HL-60/S4 treated with retinoic acid at 250 ng/mL for 4 days and 3 days (cell line): ENCODE measurements at regions not wholly inside any gene's neighbourhood (a gene's known extent, or its start where the extent isn't known, plus 50 kb on each side); places are given as distances from the start of the nearest gene placed in this dataset.
"Not testable (repeated sequence)": the region's sequence is repeated elsewhere in the genome, so short reads cannot be mapped to it uniquely, and the experiment has no call there.

Source experiments
- in situ Hi-C: fragments of 300-500 bp; cut with MboI; formaldehyde crosslinking; loops from 2 replicates; pipeline ENCODE4 v1.7.0; 2022; ENCODE audit warnings: low sequenced_read_pairs

DNA sequence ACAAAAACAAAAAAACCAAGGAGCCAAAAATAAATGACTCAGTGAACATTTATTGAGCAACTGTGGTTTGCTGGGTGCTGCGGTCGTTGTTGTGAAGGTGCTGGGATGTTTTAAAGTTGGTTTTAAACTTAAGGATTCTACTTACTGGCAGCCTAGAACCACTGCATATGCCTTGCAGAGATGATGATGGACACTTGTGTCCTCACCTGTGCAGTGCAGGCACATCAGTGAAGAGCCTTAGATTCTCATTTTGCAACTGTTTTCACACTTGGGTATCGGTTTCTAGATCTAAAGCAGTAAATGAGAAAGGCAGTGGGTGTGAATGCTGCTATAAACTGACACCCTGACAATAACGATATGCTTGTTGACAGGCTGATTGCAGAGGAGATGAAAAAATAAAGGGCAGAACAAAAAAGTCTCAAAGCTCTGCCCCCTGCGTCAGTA is 68.8 kb downstream of the UTRN start:
- in situ Hi-C loops, result no loop called here

DNA sequence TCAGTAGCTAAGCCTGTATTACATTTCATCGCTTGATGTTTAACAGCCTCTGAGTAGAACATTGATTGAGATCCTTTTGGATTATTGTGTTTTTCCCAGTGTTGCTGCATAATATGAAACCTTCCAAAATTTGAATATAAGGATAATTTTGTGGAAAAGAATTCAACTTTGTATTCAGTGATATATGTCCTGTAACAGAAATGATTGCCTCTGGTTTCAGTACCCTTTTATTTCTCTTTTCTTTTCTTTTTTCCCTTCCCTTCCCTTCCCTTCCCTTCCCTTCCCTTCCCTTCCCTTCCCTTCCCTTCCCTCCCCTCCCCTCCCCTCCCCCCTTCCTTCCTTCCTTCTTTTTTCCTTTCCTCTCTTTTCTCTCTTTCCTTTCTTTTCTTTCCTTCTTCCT is 74.6 kb downstream of the UTRN start:
- in situ Hi-C loops, result no loop called here

DNA sequence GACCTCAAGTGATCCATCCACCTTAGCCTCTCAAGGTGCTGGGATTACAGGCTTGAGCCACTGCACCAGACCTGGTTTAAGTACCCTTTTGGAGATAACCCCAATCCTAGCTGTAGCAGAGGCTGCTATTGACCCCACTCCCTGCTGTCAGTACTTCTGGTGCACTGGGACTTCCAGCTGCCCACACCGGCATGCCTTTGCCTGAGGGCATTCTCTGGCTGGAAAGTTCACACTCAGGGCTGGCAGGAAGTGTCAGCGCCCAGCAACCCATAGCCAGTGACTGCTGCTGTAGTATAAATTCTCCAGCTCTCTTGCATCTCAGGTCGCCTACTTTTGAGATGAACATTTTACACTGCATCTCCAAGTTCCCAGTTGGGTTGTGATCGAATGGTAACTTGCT is 75.3 kb downstream of the UTRN start:
- in situ Hi-C loops, result no loop called here

GRCh38 chr6:144361016-144361415 is 75.9 kb downstream of the UTRN start:
- in situ Hi-C loops, result no loop called here

- in situ Hi-C loops, result no loop called here
Measured at GRCh38 chr6:144362042-144363018, 77.2 kb downstream of the UTRN start.

GRCh38 chr6:144364208-144364720 is 79.1 kb downstream of the UTRN start:
- in situ Hi-C loops, result no loop called here

- in situ Hi-C loops, result no loop called here
Measured at GRCh38 chr6:144364782-144365181, 79.6 kb downstream of the UTRN start.

DNA sequence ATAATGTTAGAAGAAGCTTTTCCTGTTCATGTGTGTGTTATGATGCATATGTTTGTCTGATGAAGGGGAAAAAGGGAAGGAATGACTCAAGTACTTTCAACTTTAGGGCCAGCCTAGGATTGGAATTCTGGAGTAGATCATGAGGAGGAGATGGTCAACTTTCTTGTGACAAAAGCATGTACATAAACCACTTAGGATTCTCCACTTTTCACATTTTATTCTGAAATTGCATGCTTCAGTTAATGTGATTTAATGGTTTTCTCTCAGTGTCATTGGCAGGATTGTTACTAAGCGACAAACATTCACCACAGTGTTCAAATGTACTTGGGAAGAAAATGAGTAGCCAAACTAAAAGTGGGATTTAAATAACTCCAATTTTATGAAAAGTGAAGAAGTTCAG is 80.1 kb downstream of the UTRN start:
- in situ Hi-C loops, result no loop called here

DNA sequence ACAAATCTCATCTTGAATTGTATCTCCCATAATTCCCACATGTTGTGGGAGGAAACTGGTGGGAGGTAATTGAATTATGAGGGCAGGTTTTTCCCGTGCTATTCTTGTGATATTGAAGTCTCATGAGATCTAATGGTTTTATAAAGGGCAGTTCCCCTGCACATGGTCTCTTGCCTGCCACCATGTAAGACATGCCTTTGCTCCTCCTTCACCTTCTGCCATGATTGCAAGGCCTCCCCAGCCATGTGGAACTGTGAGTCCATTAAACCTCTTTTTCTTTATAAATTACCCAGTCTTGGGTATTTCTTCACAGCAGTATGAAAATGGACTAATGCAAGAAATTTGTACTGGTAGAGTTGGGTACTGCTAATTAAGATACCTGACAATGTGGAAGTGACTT is 84.6 kb downstream of the UTRN start:
- in situ Hi-C loops, result not testable (repeated sequence)

DNA sequence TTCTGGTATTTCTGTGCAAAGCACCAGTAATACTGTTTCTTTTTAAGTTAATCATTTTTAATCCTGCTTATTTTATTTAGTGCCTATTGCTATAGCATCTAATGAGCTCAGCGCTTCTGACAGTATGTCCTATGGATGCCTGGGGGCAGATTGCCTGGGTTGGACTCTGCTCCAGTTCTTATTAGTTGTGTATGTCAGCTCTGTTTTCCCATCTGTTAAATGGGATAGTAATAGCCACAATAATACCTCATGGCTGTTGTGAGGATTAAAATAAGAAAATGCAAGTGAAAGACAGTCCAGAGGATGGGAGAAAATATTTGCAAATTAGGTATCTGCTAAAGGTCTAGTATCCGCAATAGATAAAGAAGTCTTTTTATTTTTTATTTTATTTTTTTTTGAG is 87.0 kb downstream of the UTRN start:
- in situ Hi-C loops, result no loop called here

DNA sequence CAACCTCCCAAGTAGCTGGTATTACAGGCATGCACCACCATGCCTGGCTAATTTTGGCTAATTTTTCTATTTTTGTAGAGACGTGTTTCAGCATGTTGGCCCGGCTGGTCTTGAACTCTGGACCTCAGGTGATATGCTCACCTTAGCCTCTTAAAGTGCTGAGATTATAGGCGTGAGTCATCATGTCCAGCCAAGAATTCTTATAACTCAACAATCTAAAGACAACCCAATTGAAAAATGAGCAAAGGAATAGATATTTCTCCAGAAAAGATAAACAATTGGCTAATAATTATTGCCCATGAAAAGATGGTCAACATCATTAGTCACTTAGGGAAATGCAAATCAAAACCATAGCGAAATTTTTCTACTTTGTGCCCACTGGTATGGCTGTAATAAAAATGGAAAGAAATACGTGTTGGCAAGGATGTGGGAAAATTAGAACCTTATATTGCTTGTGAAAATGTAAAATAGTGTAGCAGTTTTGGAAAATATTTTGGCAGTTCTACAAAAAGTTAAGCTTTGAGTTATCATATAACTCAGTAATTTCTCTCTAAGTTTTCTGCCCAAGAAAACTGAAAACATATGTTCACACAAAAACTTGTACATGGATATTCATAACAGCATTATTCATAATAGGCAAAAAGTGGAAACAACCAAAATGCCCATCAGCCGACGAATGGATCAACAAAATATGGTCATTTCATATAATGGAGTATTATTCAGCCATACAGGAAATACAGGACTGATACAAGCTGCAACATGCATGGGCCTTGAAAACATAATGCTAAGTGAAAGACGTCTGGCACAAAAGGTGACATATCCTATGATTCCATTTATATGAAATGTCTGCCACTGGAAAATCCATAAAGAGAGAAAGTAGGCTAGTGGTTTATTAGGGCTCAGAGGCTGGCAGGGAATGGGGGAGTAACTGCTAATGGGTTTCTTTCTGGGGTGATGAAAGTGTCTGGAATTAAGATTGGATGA is 87.8 kb downstream of the UTRN start:
- in situ Hi-C loops, result no loop called here

DNA sequence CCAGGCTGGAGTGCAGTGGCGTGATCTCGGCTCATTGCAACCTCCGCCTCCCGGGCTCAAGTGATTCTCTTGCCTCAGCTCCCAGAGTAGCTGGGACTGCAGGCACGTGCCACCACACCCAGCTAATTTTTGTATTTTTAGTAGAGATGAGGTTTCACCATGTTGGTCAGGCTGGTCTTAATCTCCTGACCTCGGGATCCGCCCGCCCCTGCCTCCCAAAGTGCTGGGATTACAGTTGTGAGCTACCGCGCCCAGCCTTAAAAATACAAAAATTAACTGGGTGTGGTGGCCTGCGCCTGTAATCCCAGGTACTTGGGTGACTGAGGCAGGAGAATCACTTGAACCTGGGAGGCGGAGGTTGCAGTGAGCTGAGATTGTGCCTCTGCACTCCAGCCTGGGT is 89.4 kb downstream of the UTRN start:
- in situ Hi-C loops, result not testable (repeated sequence)

GRCh38 chr6:144377586-144378210 is 92.6 kb downstream of the UTRN start:
- in situ Hi-C loops, result no loop called here

GRCh38 chr6:144378437-144378836 is 93.3 kb downstream of the UTRN start:
- in situ Hi-C loops, result no loop called here

- in situ Hi-C loops, result no loop called here
Measured at GRCh38 chr6:144379356-144379755, 94.2 kb downstream of the UTRN start.

GRCh38 chr6:144381499-144381898 is 96.4 kb downstream of the UTRN start:
- in situ Hi-C loops, result not testable (repeated sequence)

- in situ Hi-C loops, result no loop called here
Measured at GRCh38 chr6:144383336-144383735, 98.2 kb downstream of the UTRN start.

GRCh38 chr6:144384427-144384826 is 99.3 kb downstream of the UTRN start:
- in situ Hi-C loops, result no loop called here

- in situ Hi-C loops, result not testable (repeated sequence)
Measured at GRCh38 chr6:144389474-144389873, 104.3 kb downstream of the UTRN start.

DNA sequence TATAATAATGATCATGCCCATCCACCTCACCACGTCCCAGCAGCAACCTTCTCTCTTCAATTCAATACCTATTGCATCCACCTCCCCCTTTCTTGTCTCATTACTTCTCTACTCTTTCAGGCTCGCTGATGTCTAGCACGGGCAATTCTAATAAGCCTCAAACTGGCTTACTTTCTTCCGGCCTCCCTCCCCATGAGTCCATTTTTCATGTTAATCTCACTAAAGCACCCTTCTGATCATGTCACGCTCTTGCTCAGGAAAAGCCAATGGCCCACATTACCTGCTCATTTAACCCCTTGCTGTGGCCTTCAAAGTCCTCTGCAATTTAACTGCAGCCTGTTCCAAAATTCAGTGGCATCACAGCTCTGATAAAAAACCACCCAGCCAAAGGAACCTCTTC is 105.1 kb downstream of the UTRN start:
- in situ Hi-C loops, result no loop called here

GRCh38 chr6:144390886-144391285 is 105.8 kb downstream of the UTRN start:
- in situ Hi-C loops, result no loop called here
